ENCODE measurements at regions not wholly inside any gene's neighbourhood (a gene's known extent, or its start where the extent isn't known, plus 50 kb on each side); places are given as distances from the start of the nearest gene placed in this dataset.

DNA sequence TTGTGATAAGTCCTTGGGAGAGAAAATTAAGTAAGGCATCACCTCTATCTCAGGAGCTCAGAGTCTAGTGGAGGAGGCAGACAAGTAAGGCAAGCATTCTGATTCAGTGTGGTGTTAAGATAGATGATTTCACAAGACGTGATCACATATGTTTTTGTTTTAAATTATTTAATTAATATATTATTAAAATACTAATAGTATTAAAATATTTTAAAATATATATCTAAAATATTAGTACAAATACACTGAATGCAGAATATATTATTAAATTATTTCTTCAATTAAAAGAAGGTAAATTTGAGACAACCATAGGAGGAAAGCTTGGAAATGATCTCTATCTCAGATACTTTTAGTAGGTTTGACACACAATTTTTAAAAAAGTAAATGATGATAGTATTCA lies 51.5 kb upstream of the ANO4 start:
- DNase-seq: no peak

All from CD4-positive, alpha-beta T cell treated with Interleukin-17A for 1 hour (primary cell).